DMS 273 treated with DMSO at 0.1 percent for 48 hours (cell line): ENCODE measurements at regions not wholly inside any gene's neighbourhood (a gene's known extent, or its start where the extent isn't known, plus 50 kb on each side); places are given as distances from the start of the nearest gene placed in this dataset.

Source experiments
- DNase-seq: peaks from one replicate; lab custom pipeline; 2025; lab: John Stamatoyannopoulos, UW

DNA sequence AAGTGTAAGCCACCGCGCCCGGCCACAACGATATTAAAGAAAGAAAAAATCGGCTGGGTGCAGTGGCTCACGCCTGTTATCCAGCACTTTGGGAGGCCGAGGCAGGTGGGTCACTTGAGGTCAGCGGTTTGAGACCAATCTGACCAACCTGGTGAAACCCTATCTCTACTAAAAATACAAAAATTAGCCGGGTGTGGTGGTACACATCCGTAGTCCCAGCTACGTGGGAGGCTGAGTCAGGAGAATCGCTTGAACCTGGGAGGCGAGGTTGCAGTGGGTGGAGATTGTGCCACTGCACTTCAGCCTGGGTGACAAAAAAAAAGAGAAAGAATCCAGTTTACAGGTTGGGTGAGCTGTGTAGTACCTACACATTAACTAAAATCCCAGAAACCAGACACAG, 99.9 kb upstream of the CACNA1A start:
- no peak for DNase-seq

DNA sequence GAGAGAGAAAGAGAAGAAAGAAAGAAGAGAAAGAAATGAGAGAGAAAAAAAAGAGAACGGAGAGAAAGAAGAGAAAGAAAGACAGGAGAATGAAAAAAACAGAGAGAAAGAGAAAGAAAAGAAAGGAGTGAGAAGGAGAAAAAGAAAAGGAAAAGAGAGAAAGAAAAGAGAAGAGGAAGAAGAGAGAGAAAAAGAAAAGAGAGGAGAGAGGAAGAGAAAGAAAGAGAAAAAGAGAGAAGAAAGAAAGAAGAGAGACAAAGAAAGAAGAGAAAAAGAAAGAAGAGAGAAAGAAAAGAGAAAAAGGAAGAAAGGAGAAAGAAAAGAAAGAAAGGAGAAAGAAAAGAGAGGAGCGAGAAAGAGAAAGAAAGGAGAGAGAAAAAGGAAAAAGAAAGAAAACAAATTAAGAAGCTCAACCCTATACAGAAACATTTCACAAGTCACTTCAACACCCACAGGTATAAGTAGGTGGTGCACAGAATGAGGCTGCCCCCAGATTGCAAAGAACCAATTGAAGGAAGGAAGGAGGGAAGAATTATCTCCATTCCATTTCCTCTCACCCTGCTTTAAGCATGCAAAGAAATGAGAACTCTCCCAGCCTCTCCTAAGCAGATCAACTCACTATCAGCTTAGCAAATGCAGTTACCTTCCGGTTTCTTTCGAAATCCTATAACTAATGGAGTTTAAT, 98.8 kb upstream of the CACNA1A start:
- DNase-seq: no peak

DNA sequence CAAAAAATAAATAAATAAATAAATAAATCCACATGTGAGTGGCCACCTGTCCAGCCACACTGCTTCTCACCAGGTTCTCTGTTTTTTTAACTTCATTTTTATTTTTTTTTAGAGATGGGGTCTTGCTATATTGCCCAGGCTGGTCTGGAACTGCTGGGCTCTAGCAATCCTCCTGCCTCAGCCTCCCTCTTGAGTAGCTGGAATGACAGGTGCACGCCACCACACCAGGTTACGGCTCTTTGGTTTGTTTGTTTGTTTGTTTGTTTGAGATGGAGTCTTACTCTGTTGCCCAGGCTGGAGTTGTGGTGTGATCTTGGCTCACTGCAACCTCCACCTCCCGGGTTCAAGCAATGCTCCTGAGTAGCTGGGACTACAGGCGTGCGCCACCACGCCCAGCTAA, 94.5 kb upstream of the CACNA1A start:
- no peak for DNase-seq

DNA sequence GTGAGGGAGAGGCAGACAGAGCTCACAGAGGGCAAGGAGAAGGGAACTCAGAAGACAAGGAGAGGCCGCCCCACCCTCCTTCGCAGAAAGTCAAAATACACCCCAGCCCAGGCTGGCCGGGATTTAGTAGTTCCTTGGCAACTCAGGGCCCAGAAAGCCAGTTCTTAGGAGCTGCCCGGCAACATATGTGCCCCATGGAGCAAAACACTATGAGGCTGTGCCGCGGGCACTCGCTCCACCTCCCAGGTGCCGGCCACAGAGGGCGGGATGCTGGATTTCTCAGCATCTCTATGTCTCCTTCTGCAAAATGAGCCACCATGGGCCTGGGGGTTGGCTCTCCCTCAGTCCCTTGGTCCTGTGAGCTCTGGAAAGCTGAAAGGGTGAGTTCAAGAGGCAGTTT, 93.8 kb upstream of the CACNA1A start:
- DNase-seq: no peak

DNA sequence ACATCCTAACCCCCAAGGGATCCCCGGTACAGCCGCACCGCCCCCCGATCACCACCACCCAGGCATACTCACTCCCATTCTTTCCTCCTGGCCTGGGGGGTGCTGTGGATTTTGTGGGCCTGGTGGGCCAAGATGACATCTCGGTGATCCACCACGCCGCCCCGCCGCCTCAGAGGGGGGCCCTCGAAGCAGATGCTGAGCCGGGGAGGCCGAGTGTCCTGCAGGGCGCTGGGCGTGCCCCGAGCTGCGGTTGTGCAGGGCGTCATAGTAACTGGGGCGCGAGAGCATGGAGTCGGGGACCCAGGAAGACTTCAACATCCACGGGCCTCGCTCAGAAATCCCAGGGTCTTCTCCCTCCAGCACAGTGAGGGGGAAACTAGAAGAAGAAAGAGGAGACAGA, 93.4 kb upstream of the CACNA1A start:
- no peak for DNase-seq

DNA sequence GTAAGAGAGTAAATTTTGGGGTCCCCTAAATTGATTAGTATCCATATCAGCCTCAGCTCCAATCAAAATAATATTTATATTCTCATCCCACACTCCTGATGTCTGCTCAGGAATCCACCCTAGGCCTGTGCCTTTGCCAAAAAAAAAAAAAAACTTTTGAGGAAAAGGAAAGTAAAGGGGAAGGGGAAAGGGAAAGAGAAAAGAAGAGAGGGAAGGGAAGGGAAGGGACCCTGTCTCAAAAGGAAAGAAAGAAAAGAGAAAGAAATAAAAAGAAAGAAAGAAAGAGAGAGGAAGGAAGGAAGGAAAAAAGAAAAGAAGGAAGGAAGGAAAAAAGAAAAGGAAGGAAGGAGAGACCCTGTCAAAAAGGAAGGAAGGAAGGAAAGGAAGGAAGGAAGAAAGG, 91.8 kb upstream of the CACNA1A start:
- no peak for DNase-seq

DNA sequence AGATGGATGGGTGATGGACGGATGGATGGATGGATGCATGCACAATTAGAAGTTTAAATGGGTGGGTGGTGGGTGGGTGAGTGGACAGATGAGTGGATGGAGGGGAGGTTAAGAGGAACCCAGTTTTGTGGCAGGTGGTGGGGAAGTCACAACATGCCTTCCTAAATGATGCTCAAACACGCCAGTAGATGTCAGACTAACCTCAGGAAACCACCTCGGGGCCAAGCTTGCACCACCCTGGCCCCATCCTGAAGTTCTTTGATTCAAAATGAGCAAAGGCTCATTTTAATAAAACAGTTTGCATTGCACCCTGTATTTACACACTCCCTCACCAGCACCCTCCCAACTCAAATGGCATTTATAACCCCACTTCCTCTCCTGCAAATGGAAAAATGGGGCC, 91.4 kb upstream of the CACNA1A start:
- DNase-seq: peak; percentile 50

DNA sequence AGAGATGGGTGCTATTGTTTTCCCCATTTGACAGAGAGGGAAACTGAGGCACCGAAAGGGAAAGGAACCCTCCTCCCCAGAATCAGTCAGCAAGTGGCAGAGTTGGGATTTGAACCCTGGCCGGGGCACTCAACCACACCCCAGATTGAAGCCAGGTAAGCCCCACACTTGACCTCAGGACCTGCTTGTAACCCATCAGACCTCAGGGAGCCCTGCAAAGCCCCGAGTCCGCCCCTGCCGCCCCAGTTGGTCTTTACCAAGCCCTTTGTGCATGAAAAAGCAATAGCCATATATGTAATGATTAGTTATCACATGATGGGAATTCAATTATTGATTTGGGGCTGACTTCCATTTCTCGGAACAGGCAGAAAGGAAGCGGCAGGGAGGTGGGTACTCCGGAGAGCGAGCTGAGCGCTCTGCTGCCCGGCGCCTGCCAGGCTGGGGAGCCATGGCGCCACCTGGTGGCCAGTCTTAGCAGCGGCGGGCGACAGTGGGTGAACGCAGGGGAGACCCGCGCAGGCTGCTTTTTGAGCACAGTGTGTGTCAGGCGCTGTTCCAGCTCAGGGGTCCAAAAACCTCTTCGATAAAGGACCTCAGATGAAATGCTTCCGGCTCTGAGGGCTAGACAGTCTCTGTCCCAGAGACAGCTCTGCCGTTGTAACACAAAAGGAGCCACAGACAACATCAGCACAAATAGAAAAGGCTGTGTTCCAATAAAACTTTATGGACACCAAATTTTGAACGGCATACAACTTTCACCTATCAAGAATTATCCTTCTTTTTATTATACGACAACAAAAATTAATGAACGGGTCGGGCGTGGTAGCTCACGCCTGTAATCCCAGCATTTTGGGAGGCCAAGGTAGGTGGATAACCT, 82.9 kb upstream of the CACNA1A start:
- peak; percentile 52 for DNase-seq

DNA sequence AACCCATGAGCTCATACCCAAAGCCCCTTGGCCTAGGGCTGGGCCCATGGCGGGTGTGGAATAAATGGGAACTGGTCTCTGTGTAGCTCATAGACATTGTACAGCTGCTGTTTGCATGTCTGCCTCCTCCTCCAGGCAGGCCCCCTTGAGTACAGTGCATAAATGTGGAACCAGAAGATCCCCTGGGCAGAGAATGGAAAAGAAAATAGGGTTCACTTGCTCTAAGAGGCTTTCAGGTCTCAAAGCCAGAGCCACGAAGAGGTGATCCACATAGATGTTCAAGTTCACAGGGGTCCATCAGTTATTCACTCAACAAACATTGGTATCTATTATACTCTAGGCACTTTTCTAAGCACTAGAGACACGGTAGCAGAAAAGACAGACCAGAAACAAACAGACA, 79.2 kb upstream of the CACNA1A start:
- DNase-seq: no peak

DNA sequence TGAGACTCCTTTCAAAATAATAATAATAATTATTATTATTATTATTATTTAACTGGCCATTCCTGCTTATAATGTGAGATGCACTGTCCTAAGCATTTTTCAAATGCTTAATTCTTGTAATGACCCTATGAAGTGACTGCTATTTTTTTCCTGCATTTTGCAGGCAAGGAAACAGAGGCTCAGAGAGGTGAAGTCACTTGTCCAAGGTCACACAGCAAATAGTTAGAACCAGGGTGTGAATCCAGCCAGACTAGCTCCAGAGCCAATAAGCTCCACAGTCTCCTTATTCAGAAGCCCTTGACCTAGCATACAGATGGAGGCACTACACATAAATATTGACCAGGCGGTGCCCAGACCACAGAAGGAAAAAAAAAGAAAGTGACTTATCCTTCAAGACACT, 77.5 kb upstream of the CACNA1A start:
- DNase-seq: no peak

DNA sequence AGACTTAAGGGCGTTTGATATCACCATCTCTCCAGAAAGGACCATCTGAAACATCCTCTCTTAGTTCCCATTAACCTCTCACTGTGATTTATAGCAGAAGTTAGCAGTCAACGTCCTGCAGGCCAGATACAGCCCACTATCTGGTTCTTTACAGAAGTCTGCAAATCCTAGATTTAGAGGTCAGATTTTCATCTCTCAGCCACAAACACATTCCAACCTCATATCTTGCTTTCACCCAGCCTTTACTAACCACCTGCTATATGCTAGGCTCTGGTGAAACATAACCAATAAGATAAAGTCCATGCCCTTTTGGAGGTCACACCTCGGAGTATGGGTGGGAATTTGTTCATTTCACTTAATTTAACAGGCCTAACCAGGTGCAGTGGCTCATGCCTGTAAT, 76.8 kb upstream of the CACNA1A start:
- DNase-seq: no peak

DNA sequence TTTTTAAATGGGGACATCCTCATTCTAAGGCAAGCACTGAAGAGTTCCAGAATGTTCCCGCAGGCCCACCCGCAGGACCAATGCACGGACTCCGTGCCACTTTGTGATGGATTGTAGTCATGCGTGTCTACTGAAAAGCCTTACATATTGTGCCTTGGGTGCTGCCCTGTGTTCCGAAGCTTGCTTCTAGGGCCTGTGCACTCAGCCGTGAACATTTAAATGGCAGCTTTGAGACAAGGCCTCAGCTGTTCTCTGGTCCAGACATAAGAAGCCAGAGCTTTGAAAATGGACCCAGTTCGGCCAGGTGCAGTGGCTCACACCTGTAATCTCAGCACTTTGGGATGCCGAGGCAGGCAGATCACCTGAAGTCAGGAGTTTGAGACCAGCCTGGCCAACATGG, 75.3 kb upstream of the CACNA1A start:
- no peak for DNase-seq

DNA sequence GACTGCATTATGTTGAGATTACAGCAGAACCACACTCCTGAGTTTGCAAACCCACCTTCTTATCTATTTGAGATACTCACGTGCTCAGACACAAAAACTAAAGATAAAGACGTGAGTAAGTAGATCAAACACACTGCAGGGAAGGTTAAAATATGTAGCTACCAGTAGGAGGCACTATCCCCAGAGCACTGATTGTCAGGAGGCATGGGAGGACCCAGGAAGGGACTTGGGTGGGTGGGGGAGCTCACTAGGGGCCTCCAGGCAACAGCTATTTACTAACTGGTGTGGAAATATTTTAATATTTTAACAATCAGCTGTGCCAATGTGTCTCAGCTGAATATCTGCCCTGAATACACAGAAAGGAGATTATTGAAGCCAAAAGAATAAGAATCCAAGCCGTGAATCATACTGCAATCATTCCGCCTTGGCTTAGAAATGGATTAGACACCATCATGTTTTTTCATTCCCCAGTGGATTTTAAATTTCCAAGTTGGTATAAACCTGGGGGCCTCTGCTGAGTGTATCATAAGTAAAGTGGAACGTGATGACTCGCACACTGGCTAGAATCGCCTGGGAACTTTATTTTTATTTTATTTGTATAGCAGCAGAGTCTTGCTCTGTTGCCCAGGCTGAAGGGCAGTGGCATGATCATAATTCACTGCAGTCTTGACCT, 73.2 kb upstream of the CACNA1A start:
- no peak for DNase-seq

DNA sequence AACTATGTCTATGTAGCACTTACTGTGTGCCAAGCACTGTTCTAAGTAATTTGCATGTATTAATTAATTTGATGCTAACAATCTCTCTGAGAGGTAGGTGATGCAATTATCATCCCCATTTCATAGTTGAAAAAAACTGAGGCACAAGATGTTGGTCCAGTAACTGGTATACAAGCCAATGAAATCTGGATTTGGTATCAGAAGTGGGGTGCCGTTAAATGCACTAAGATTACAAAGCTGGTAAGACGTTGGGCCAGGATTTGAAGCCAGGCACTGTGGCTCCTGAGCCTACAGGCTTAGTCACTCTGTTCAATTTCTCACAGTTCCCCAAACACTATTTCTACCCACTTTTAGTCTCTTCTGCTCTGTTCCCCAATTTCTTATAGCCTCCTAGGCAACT, 70.4 kb upstream of the CACNA1A start:
- no peak for DNase-seq

DNA sequence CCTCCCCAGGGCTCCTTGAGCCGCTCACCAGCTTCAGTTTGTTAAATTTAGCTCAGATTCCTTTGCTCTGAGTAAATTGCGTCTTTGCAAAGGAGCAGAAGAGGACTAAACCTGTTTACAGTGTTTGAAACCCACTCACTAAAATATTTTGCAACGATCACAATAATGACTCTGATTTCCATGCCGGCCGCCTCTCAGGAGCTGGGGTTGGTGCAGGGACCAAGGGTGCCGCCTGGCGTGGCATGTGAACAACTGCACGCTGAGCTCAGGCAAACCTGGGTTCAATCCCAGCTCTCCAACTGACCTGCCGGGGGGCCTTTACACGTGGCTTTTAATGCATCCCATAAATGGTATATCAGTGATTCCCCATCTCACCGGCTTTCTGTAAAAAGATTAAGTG, 68.7 kb upstream of the CACNA1A start:
- DNase-seq: no peak

DNA sequence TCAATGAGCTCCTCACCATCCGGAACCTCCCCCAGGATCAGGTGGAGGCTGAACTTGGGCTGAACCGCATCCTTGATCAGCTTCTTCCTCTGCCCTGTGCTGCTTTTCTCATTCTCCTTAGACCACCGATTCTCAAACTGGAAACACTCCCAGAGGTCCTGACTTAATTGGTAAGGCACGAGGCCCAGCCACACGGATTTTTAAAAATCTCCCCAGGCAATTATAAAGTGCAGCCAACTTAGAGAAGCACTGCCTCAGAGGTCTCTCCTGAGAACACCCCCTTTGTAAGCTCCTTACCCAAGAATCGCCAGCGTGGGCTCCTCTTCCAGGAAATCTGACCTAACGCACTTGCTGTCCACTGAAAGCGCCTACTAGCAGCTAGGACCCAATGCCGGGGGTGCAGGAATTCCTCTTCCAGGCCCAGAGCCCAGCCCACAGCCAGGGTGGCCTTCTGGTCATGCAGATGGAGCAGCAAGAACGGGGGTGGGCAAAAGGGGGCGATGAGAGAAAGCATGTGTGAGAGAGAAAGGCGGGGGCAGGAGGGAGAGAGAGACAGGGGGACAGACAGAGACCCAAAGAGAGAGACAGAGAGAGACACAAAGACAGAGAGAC, 66.9 kb upstream of the CACNA1A start:
- DNase-seq: no peak

DNA sequence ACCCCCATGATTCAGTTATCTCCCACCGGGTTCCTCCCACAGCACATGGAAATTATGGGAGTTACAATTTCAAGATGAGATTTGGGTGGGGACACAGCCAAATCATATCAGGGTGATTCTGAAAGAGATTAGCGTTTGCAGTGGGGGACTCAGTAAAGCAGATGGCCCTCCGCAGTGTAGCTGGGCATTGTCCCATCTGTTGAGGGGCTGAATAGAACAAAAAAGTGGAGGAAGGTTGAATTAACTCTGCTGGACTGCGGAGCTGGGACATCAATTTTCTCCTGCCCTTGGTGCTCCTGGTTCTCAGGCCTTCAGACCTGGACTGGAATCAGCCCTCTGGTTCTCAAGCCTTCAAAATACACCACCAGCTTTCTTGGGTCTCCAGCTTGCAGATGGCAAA, 55.2 kb upstream of the CACNA1A start:
- DNase-seq: no peak

DNA sequence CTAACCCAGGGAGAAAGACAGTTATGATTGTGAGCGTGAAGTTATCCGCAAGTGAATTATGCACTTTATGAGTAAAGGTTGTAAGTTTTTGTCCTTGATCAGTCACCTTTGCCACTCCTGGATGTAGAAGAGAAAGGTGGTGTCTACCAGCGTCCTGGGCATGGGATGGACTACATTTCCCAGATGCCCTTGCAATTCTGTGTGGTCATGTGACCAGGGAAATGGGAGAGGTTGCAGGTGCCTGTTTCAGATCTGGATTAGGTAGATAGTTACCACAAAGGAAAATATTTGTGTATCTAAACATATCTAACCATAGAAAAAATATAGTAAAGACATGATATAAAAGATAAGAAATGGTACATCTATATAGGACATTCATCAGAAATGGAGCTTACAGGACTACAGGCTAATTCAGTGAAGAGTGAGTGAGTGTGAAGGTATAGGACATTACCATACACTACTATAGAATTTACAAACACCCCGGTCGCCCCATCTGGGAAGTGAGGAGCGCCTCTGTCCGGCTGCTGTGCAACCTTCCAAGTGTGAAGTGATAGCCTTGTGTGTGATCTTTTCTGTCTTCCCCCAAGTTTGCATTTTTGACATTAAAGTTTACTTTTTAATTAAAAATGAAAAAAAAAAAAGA, 51.6 kb upstream of the CACNA1A start:
- DNase-seq: no peak

DNA sequence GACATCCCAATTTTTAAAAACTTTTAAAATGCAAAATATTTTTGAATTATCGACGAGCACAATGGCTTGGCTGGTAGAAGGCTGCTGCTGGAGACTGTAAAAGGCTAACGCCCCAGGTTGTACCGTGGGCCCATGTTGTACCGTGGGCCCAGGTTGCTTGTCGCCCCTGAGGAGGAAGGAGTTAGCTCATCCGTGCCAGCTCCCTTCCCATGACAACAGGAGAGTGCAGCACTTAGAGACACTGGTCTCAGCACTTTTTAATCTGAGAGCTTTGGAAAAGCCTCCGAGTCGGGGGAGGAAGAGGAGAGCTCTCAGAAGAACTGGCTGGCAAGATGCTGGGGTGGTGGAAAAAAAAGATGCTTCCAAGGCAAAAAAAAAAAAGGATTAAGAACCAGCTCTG, 50.3 kb upstream of the CACNA1A start:
- no peak for DNase-seq
